ENCODE measurements at regions not wholly inside any gene's neighbourhood (a gene's known extent, or its start where the extent isn't known, plus 50 kb on each side); places are given as distances from the start of the nearest gene placed in this dataset.
"Not testable (repeated sequence)": the region's sequence is repeated elsewhere in the genome, so short reads cannot be mapped to it uniquely, and the experiment has no call there.

GRCh38 chr14:58772794-58773620 is 135.2 kb downstream of the DACT1 start:
- Histone ChIP-seq H3K36me3 (no peaks in the 10 kb centered on the region), H3K9me3 (no peaks in the 10 kb centered on the region), H3K27me3 (no peaks in the 10 kb centered on the region), H3K27ac (no peak overlapping the region), H3K4me1 (no peaks in the 10 kb centered on the region), H3K4me3 (no peak overlapping the region)
- no peak for DNase-seq (ENCODE audit: low spot score in 2 of 2)
- intact Hi-C loops (cut with DNase I): no loop called here
- no peak for TF ChIP-seq CTCF (IDR thresholded peaks at IDR 0.05)

- no peaks in the 10 kb centered on the region for H3K27me3 ChIP-seq
- H3K4me3 ChIP-seq: no peak overlapping the region
- H3K27ac ChIP-seq: no peak overlapping the region
- H3K9me3 ChIP-seq: no peaks in the 10 kb centered on the region
- no peaks in the 10 kb centered on the region for H3K4me1 ChIP-seq
- intact Hi-C loops (cut with DNase I): no loop called here
- no peak for DNase-seq (ENCODE audit: low spot score in 2 of 2)
- TF ChIP-seq CTCF (IDR thresholded peaks at IDR 0.05): no peak
- no peaks in the 10 kb centered on the region for H3K36me3 ChIP-seq
Measured at GRCh38 chr14:58774531-58774930, 136.8 kb downstream of the DACT1 start.

GRCh38 chr14:58775130-58775529 is 137.4 kb downstream of the DACT1 start:
- intact Hi-C loops (cut with DNase I); H3K27ac ChIP-seq; H3K4me1 ChIP-seq; H3K4me3 ChIP-seq; H3K36me3 ChIP-seq; H3K27me3 ChIP-seq; H3K9me3 ChIP-seq; DNase-seq (ENCODE audit: low spot score in 2 of 2): not testable (repeated sequence)

- TF ChIP-seq CTCF (IDR thresholded peaks at IDR 0.05): no peak
- DNase-seq (ENCODE audit: low spot score in 2 of 2): no peak
- no peak overlapping the region for H3K27ac ChIP-seq
- H3K4me3 ChIP-seq: no peak overlapping the region
- H3K36me3 ChIP-seq: no peaks in the 10 kb centered on the region
- no peaks in the 10 kb centered on the region for H3K4me1 ChIP-seq
- H3K27me3 ChIP-seq: no peaks in the 10 kb centered on the region
- no peaks in the 10 kb centered on the region for H3K9me3 ChIP-seq
- intact Hi-C loops (cut with DNase I): no loop called here
Measured at GRCh38 chr14:58776516-58776915, 138.8 kb downstream of the DACT1 start.

- Histone ChIP-seq H3K4me3 (no peak overlapping the region), H3K36me3 (no peaks in the 10 kb centered on the region), H3K4me1 (no peaks in the 10 kb centered on the region), H3K27me3 (no peaks in the 10 kb centered on the region), H3K9me3 (no peaks in the 10 kb centered on the region), H3K27ac (no peak overlapping the region)
- TF ChIP-seq CTCF (IDR thresholded peaks at IDR 0.05): no peak
- intact Hi-C loops (cut with DNase I): no loop called here
- no peak for DNase-seq (ENCODE audit: low spot score in 2 of 2)
Measured at GRCh38 chr14:58777541-58777979, 139.8 kb downstream of the DACT1 start.

GRCh38 chr14:58778202-58778601 is 140.4 kb downstream of the DACT1 start:
- Histone ChIP-seq H3K9me3 (no peaks in the 10 kb centered on the region), H3K4me3 (no peak overlapping the region), H3K27me3 (no peaks in the 10 kb centered on the region), H3K27ac (no peak overlapping the region), H3K36me3 (no peaks in the 10 kb centered on the region), H3K4me1 (no peaks in the 10 kb centered on the region)
- DNase-seq (ENCODE audit: low spot score in 2 of 2): no peak
- intact Hi-C loops (cut with DNase I): no loop called here
- TF ChIP-seq CTCF (IDR thresholded peaks at IDR 0.05): no peak
